Astrocyte (in vitro differentiated cells and primary cell): ENCODE measurements at regions not wholly inside any gene's neighbourhood (a gene's known extent, or its start where the extent isn't known, plus 50 kb on each side); places are given as distances from the start of the nearest gene placed in this dataset.
"Not testable (repeated sequence)": the region's sequence is repeated elsewhere in the genome, so short reads cannot be mapped to it uniquely, and the experiment has no call there.

Experiments used
- DNase-seq: peaks from one replicate; pipeline ENCODE4 v3.0.0-alpha.2; 2010; ENCODE audit warnings: low read depth
- FAIRE-seq: peaks from 2 replicates; lab custom pipeline; 2011; peaks lifted over from hg19 to GRCh38; lab: Jason Lieb, UNC
- H2AFZ ChIP-seq: 2 replicates; pipeline ENCODE4 v1.6.0; 2012; ENCODE audit warnings: low read depth, low read length, inconsistent platforms
- H3K27ac ChIP-seq: 2 replicates; pipeline ENCODE4 v1.5.1; 2011; ENCODE audit warnings: low read depth, low read length, inconsistent platforms
- H3K27me3 ChIP-seq: 2 replicates; pipeline ENCODE4 v1.6.0; 2011; ENCODE audit warnings: low read length, inconsistent platforms; ENCODE audit not compliant: insufficient read depth
- H3K36me3 ChIP-seq: 2 replicates; pipeline ENCODE4 v1.5.1; 2011; ENCODE audit warnings: low read length, inconsistent platforms; ENCODE audit not compliant: insufficient read depth
- H3K4me1 ChIP-seq: 2 replicates; pipeline ENCODE4 v1.5.1; 2011; ENCODE audit warnings: low read length, inconsistent platforms; ENCODE audit not compliant: insufficient read depth
- H3K4me2 ChIP-seq: 2 replicates; pipeline ENCODE4 v1.6.0; 2012; ENCODE audit warnings: low read length, inconsistent platforms
- H3K4me3 ChIP-seq: 2 replicates; pipeline ENCODE4 v1.5.1; 2011; ENCODE audit warnings: low read depth, mild to moderate bottlenecking, low read length, inconsistent platforms; ENCODE audit not compliant: insufficient read depth
- H3K79me2 ChIP-seq: 2 replicates; pipeline ENCODE4 v1.6.0; 2012; ENCODE audit warnings: mild to moderate bottlenecking, low read length, inconsistent platforms; ENCODE audit not compliant: insufficient read depth
- H3K9ac ChIP-seq: 2 replicates; pipeline ENCODE4 v1.6.0; 2012; ENCODE audit warnings: mild to moderate bottlenecking, low read length, inconsistent platforms
- H3K9me3 ChIP-seq: 2 replicates; pipeline ENCODE4 v1.5.1; 2012; ENCODE audit warnings: low read depth, mild to moderate bottlenecking, low read length, inconsistent platforms; ENCODE audit not compliant: insufficient read depth
- H4K20me1 ChIP-seq: 2 replicates; pipeline ENCODE4 v1.6.0; 2012; ENCODE audit warnings: low read length, inconsistent platforms; ENCODE audit not compliant: insufficient read depth
- H3K27ac Mint-ChIP-seq: one replicate; pipeline ENCODE4 v1.8.0; 2021; ENCODE audit warnings: mild to moderate bottlenecking, mixed read lengths; ENCODE audit not compliant: unreplicated experiment
- H3K27me3 Mint-ChIP-seq: one replicate; pipeline ENCODE4 v1.8.0; 2021; ENCODE audit warnings: low read depth, mixed read lengths; ENCODE audit not compliant: unreplicated experiment
- H3K36me3 Mint-ChIP-seq: one replicate; pipeline ENCODE4 v1.8.0; 2021; ENCODE audit warnings: low read depth, mixed read lengths; ENCODE audit not compliant: unreplicated experiment
- H3K4me1 Mint-ChIP-seq: one replicate; pipeline ENCODE4 v1.8.0; 2021; ENCODE audit warnings: low read depth, mixed read lengths; ENCODE audit not compliant: unreplicated experiment
- H3K4me3 Mint-ChIP-seq: one replicate; pipeline ENCODE4 v1.8.0; 2021; ENCODE audit warnings: mild to moderate bottlenecking, moderate library complexity, mixed read lengths; ENCODE audit not compliant: unreplicated experiment
- H3K9me3 Mint-ChIP-seq: one replicate; pipeline ENCODE4 v1.8.0; 2021; ENCODE audit warnings: mild to moderate bottlenecking, mixed read lengths; ENCODE audit not compliant: unreplicated experiment

- not testable (repeated sequence) for H3K4me3 Mint-ChIP-seq, H3K36me3 ChIP-seq, H3K27me3 Mint-ChIP-seq, FAIRE-seq, H4K20me1 ChIP-seq, H3K4me3 ChIP-seq, H2AFZ ChIP-seq, H3K4me2 ChIP-seq, H3K27ac ChIP-seq, H3K36me3 Mint-ChIP-seq, H3K4me1 Mint-ChIP-seq, DNase-seq, H3K9ac ChIP-seq, H3K27ac Mint-ChIP-seq, H3K9me3 ChIP-seq, H3K79me2 ChIP-seq, H3K27me3 ChIP-seq, H3K9me3 Mint-ChIP-seq, H3K4me1 ChIP-seq
Measured at GRCh38 chr9:65383646-65384045, 98.6 kb upstream of the FOXD4L5 start.

GRCh38 chr9:65382701-65383318, 97.8 kb upstream of the FOXD4L5 start:
- DNase-seq, H3K9me3 Mint-ChIP-seq, H3K4me3 Mint-ChIP-seq, H3K9ac ChIP-seq, H3K36me3 ChIP-seq, H3K27ac ChIP-seq, H3K4me1 Mint-ChIP-seq, H2AFZ ChIP-seq, FAIRE-seq, H3K9me3 ChIP-seq, H3K27me3 Mint-ChIP-seq, H3K4me2 ChIP-seq, H3K4me3 ChIP-seq, H3K4me1 ChIP-seq, H4K20me1 ChIP-seq, H3K79me2 ChIP-seq, H3K36me3 Mint-ChIP-seq, H3K27me3 ChIP-seq, H3K27ac Mint-ChIP-seq: not testable (repeated sequence)
